ENCODE measurements at regions not wholly inside any gene's neighbourhood (a gene's known extent, or its start where the extent isn't known, plus 50 kb on each side); places are given as distances from the start of the nearest gene placed in this dataset.

GRCh38 chr11:130787092-130787616 lies 129.1 kb downstream of the SNX19 start:
- Histone ChIP-seq H3K9me3 (ENCODE audit: control insufficient read depth in 4 of 4, low read length in 3 of 4) (no peaks in the 10 kb centered on the region), H3K9ac (ENCODE audit: low read depth in 1 of 2, low read length in 2 of 2) (no peak overlapping the region), H3K36me3 (ENCODE audit: control insufficient read depth in 4 of 4, insufficient read depth in 3 of 4, low read depth in 1 of 4, low read length in 3 of 4) (no peaks in the 10 kb centered on the region), H3K27me3 (ENCODE audit: control insufficient read depth in 4 of 4, insufficient read depth in 4 of 4, low read length in 3 of 4) (peaks cover 0 to 8% (median 0%) of the 10 kb centered on the region in 4 donors), H3K27ac (ENCODE audit: low read depth in 1 of 2, low read length in 2 of 2) (no peak overlapping the region), H3K4me3 (ENCODE audit: low read depth in 1 of 3, low read length in 3 of 3) (no peak overlapping the region), H3K4me1 (ENCODE audit: control insufficient read depth in 4 of 4, insufficient read depth in 4 of 4, low read length in 3 of 4) (no peaks in the 10 kb centered on the region)
- 77% methylated on average over 8 of the region's 8 CpGs for WGBS
- DNase-seq (ENCODE audit: low spot score): no peak
- TF ChIP-seq HNF4A (conservative IDR thresholded peaks at IDR 0.05) (no peak), NR2F2 (IDR thresholded peaks at IDR 0.05) (no peak), JUND (IDR thresholded peaks at IDR 0.05) (no peak), SP1 (IDR thresholded peaks at IDR 0.05) (no peak), FOXA2 (IDR thresholded peaks at IDR 0.05) (no peak), YY1 (IDR thresholded peaks at IDR 0.05) (no peak), EGR1 (IDR thresholded peaks at IDR 0.05; ENCODE audit: low read depth in 2 of 2) (no peak), RAD21 (IDR thresholded peaks at IDR 0.05) (no peak), GABPA (IDR thresholded peaks at IDR 0.05 in 1 of 2, conservative IDR thresholded peaks at IDR 0.05 in 1 of 2) (no peak), HNF4G (IDR thresholded peaks at IDR 0.05) (no peak), CTCF (IDR thresholded peaks at IDR 0.05; ENCODE audit: low read depth, low read length, missing input control) (no peak), TAF1 (conservative IDR thresholded peaks at IDR 0.05) (no peak), FOXA1 (IDR thresholded peaks at IDR 0.05) (no peak), ZBTB33 (IDR thresholded peaks at IDR 0.05) (no peak), RXRA (IDR thresholded peaks at IDR 0.05) (no peak)
- TF ChIP-seq, protein P1, sequence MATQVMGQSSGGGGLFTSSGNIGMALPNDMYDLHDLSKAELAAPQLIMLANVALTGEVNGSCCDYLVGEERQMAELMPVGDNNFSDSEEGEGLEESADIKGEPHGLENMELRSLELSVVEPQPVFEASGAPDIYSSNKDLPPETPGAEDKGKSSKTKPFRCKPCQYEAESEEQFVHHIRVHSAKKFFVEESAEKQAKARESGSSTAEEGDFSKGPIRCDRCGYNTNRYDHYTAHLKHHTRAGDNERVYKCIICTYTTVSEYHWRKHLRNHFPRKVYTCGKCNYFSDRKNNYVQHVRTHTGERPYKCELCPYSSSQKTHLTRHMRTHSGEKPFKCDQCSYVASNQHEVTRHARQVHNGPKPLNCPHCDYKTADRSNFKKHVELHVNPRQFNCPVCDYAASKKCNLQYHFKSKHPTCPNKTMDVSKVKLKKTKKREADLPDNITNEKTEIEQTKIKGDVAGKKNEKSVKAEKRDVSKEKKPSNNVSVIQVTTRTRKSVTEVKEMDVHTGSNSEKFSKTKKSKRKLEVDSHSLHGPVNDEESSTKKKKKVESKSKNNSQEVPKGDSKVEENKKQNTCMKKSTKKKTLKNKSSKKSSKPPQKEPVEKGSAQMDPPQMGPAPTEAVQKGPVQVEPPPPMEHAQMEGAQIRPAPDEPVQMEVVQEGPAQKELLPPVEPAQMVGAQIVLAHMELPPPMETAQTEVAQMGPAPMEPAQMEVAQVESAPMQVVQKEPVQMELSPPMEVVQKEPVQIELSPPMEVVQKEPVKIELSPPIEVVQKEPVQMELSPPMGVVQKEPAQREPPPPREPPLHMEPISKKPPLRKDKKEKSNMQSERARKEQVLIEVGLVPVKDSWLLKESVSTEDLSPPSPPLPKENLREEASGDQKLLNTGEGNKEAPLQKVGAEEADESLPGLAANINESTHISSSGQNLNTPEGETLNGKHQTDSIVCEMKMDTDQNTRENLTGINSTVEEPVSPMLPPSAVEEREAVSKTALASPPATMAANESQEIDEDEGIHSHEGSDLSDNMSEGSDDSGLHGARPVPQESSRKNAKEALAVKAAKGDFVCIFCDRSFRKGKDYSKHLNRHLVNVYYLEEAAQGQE (IDR thresholded peaks at IDR 0.05): no peak
- TF ChIP-seq, protein P2, sequence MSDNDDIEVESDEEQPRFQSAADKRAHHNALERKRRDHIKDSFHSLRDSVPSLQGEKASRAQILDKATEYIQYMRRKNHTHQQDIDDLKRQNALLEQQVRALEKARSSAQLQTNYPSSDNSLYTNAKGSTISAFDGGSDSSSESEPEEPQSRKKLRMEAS (IDR thresholded peaks at IDR 0.05): no peak
- TF ChIP-seq, protein P3, sequence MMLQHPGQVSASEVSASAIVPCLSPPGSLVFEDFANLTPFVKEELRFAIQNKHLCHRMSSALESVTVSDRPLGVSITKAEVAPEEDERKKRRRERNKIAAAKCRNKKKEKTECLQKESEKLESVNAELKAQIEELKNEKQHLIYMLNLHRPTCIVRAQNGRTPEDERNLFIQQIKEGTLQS (IDR thresholded peaks at IDR 0.05): no peak
